ENCODE measurements at regions not wholly inside any gene's neighbourhood (a gene's known extent, or its start where the extent isn't known, plus 50 kb on each side); places are given as distances from the start of the nearest gene placed in this dataset.

GRCh38 chr10:1954300-1954699 is 217.0 kb upstream of the ADARB2 start:
- TF ChIP-seq CTCF (IDR thresholded peaks at IDR 0.05): no peak
- no peak for TF ChIP-seq POLR2A (IDR thresholded peaks at IDR 0.05)
